Esophagus squamous epithelium (tissue), 5 donors: ENCODE measurements at regions not wholly inside any gene's neighbourhood (a gene's known extent, or its start where the extent isn't known, plus 50 kb on each side); places are given as distances from the start of the nearest gene placed in this dataset.
"Not testable (repeated sequence)": the region's sequence is repeated elsewhere in the genome, so short reads cannot be mapped to it uniquely, and the experiment has no call there.

Experiments
- DNase-seq: peaks from one replicate; lab custom pipeline; 2025; lab: John Stamatoyannopoulos, UW
- H3K27ac ChIP-seq, 4 donors: fragments of 200-600 bp; sonication (generic); one replicate each; pipeline ENCODE4 v1.5.1; 2016 to 2019; ENCODE audit warnings: mild to moderate bottlenecking in 1 of 4
- H3K27me3 ChIP-seq, 4 donors: fragments of 200-600 bp; sonication (generic); 1 replicate in 3 of 4; 2 replicates in 1 of 4; pipeline versions ENCODE4 v1.5.1 to v1.6.0; 2017 to 2021; ENCODE audit warnings: antibody characterized with exemption in 1 of 4
- H3K36me3 ChIP-seq, 3 donors: fragments of 200-600 bp; sonication (generic); one replicate each; pipeline ENCODE4 v1.5.1; 2016 to 2019
- H3K4me1 ChIP-seq, 3 donors: fragments of 200-600 bp; sonication (generic); one replicate each; pipeline ENCODE4 v1.5.1; 2017 to 2019
- H3K4me3 ChIP-seq, 4 donors: fragments of 200-600 bp; sonication (generic); 1 replicate in 3 of 4; 2 replicates in 1 of 4; pipeline ENCODE4 v1.5.1; 2016 to 2019; ENCODE audit warnings: mild to moderate bottlenecking in 2 of 4, moderate library complexity in 1 of 4
- H3K9me3 ChIP-seq, 3 donors: fragments of 200-600 bp; sonication (generic); one replicate each; pipeline ENCODE4 v1.5.1; 2016 to 2019
- CTCF ChIP-seq, 6 experiments: fragments of 450-650 bp in 4 of 6; fragments of 200-600 bp in 2 of 6; sonication (generic) in 2 of 6; IDR thresholded peaks; one replicate each; pipeline ENCODE4 v1.5.1; 2016 to 2019; ENCODE audit warnings: antibody characterized with exemption in 6 of 6, mild to moderate bottlenecking in 4 of 6, moderate library complexity in 4 of 6
- POLR2A ChIP-seq, 4 donors: fragments of 450-650 bp; IDR thresholded peaks; one replicate each; pipeline ENCODE4 v1.6.1; 2017; ENCODE audit warnings: antibody characterized with exemption in 4 of 4, mild to moderate bottlenecking in 4 of 4, moderate library complexity in 3 of 4
- WGBS, 2 donors: methylation state at CpG; one replicate each; pipeline ENCODE4 v1.1.5; 2018; 5-methylcytosine and 5-hydroxymethylcytosine counted together
- intact Hi-C: fragments of 100-400 bp; cut with DNase I; formaldehyde crosslinking; loops from one replicate; pipeline ENCODE4 v1.15.0; 2022
- donor health status: DM: yes; HTN: yes; CAD: no.

DNA sequence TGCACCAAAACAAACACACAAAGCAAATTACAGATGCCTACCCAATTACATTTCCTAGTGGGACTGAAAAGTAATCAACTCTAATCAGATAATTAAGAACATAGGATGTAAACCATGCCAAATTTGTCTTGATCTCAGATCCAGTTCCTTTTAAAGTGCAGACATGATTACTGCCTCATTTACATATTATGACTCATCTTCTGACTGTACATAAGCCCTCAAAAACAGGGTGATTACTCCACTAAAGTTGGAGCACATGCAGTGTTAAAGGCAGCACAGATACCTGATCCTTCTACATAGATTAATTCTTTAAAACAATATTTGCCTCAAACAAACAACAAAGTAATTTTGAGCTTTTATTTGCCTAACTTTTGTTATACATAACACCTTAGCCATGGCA, 337.2 kb downstream of the RPS29 start:
- H3K9me3 ChIP-seq, result no peaks in the 10 kb centered on the region
- H3K27me3 ChIP-seq, result no peaks in the 10 kb centered on the region
- H3K4me3 ChIP-seq, result no peak overlapping the region
- intact Hi-C loops, result no loop called here
- TF ChIP-seq CTCF (IDR thresholded peaks at IDR 0.05) (no peak), POLR2A (IDR thresholded peaks at IDR 0.05) (no peak)
- no peak overlapping the region for H3K27ac ChIP-seq
- DNase-seq, result no peak
- H3K4me1 ChIP-seq, result no peaks in the 10 kb centered on the region
- H3K36me3 ChIP-seq, result no peaks in the 10 kb centered on the region

DNA sequence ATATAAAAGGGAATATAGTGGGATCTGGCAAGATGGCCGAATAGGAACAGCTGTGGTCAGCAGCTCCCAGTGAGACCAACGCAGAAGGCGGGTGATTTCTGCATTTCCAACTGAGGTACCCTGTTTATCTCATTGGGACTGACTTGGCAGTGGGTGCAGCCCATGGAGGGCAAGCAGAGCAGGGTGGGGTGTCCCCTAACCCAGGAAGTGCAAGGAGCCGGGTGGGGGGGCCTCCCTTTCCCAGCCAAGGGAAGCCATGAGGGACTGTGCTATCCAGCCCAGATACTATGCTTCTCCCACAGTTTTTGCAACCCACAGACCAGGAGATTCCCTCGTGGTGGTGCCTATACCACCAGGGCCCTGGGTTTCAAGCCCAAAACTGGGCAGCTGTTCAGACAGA, 342.4 kb downstream of the RPS29 start:
- H3K4me3 ChIP-seq, DNase-seq, intact Hi-C loops, H3K27me3 ChIP-seq, H3K36me3 ChIP-seq, H3K27ac ChIP-seq, H3K4me1 ChIP-seq, H3K9me3 ChIP-seq: not testable (repeated sequence)
- 70 to 75% methylated on average over 5 of the region's 5 CpGs for WGBS, 2 donors

- Histone ChIP-seq H3K4me3 (no peak overlapping the region), H3K4me1 (no peaks in the 10 kb centered on the region), H3K36me3 (no peaks in the 10 kb centered on the region), H3K9me3 (peaks cover 0 to 19% (median 0%) of the 10 kb centered on the region in 3 donors), H3K27ac (no peak overlapping the region), H3K27me3 (no peaks in the 10 kb centered on the region)
- WGBS, 2 donors, result 60 to 73% methylated on average over 4 of the region's 4 CpGs
- no peak for DNase-seq
- intact Hi-C loops, result no loop called here
- TF ChIP-seq CTCF (IDR thresholded peaks at IDR 0.05), result no peak
- no peak for TF ChIP-seq POLR2A (IDR thresholded peaks at IDR 0.05)
These were observed 345.8 kb downstream of the RPS29 start for GRCh38 chr14:49240383-49240782.

GRCh38 chr14:49228552-49228951, 357.6 kb downstream of the RPS29 start:
- no peak for DNase-seq
- H3K27me3 ChIP-seq, result no peaks in the 10 kb centered on the region
- H3K9me3 ChIP-seq, result no peaks in the 10 kb centered on the region
- no peaks in the 10 kb centered on the region for H3K36me3 ChIP-seq
- no peaks in the 10 kb centered on the region for H3K4me1 ChIP-seq
- H3K4me3 ChIP-seq, result no peak overlapping the region
- no peak for TF ChIP-seq POLR2A (IDR thresholded peaks at IDR 0.05)
- TF ChIP-seq CTCF (IDR thresholded peaks at IDR 0.05), result no peak
- WGBS, 2 donors, result 67 to 81% methylated on average over 4 of the region's 4 CpGs
- no peak overlapping the region for H3K27ac ChIP-seq
- intact Hi-C loops, result no loop called here

GRCh38 chr14:49221316-49221715, 364.9 kb downstream of the RPS29 start:
- Histone ChIP-seq H3K4me1 (peaks cover 0 to 5% (median 0%) of the 10 kb centered on the region in 3 donors), H3K36me3 (no peaks in the 10 kb centered on the region), H3K27me3 (no peaks in the 10 kb centered on the region), H3K9me3 (no peaks in the 10 kb centered on the region), H3K4me3 (no peak overlapping the region), H3K27ac (no peak overlapping the region)
- 50 to 57% methylated on average over 3 of the region's 3 CpGs for WGBS, 2 donors
- intact Hi-C loops, result no loop called here
- TF ChIP-seq CTCF (IDR thresholded peaks at IDR 0.05) (no peak), POLR2A (IDR thresholded peaks at IDR 0.05) (no peak)
- no peak for DNase-seq

DNA sequence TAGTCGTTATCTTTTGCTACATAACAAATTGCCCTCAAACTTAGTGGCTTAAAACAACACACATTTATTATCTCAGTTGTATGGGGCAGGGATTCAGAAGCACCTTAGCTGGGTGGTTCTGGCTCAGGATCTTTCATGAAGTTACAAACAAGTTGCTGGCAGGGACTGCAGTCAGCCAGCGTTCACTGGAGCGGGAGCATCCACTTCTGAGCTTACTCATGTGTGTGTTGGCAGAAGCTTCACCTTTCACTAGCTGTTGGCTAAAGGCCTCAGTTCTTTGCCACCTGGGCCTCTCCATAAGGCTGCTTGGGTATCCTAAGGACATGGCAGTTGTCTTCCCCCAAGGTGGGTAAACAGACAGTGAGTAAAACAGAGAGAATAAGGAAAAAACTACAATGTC, 365.7 kb downstream of the RPS29 start:
- 57 to 73% methylated on average over 3 of the region's 3 CpGs for WGBS, 2 donors
- Histone ChIP-seq H3K4me1 (peaks cover 0 to 5% (median 0%) of the 10 kb centered on the region in 3 donors), H3K9me3 (no peaks in the 10 kb centered on the region), H3K27ac (no peak overlapping the region), H3K36me3 (no peaks in the 10 kb centered on the region), H3K4me3 (no peak overlapping the region), H3K27me3 (no peaks in the 10 kb centered on the region)
- DNase-seq, result no peak
- TF ChIP-seq CTCF (IDR thresholded peaks at IDR 0.05) (no peak), POLR2A (IDR thresholded peaks at IDR 0.05) (no peak)
- intact Hi-C loops, result no loop called here
